RKO (cell line): ENCODE measurements at regions not wholly inside any gene's neighbourhood (a gene's known extent, or its start where the extent isn't known, plus 50 kb on each side); places are given as distances from the start of the nearest gene placed in this dataset.

Experiments
- DNase-seq: peaks from one replicate; pipeline ENCODE4 v3.0.0-alpha.2; 2016; ENCODE audit warnings: low spot score

DNA sequence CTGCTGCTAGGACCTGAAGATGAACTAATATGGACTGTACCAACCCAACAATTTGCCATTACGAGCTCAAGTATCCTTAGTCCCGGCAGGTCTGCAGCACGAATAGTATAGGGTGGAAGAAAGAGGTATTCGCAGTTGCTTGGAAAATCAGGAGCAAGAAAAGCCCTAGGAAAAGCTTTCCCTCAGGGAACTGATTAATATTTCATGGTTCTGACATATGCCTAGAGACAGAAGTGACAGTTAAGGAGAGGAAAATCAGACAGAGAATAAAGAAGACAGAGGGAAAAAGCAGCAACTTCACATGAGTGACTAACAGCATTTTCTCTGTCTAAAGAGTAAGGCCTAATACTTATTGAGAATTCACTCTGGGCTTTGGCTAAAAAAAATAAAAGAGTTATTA lies 602.9 kb upstream of the ATP2B1 start:
- DNase-seq, result no peak

DNA sequence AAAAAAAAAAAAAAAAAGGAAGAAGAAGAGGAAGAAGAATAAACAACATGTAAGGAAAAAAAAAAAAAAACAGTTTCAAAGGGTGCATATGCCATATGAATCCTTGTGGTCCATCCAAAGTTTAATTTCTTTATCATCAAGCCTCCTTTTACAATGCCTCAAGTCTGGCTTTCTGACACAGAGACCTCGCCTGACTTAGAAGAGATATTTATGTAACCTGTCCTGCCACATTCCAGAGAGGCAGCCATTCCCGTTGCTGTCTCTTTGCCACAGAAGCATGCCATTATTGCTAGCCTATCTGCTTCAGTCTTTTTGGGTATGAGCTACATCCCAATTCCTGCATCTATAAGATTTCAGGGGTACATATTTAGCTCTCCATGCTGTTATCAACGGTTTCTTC lies 596.7 kb upstream of the ATP2B1 start:
- DNase-seq, result no peak

DNA sequence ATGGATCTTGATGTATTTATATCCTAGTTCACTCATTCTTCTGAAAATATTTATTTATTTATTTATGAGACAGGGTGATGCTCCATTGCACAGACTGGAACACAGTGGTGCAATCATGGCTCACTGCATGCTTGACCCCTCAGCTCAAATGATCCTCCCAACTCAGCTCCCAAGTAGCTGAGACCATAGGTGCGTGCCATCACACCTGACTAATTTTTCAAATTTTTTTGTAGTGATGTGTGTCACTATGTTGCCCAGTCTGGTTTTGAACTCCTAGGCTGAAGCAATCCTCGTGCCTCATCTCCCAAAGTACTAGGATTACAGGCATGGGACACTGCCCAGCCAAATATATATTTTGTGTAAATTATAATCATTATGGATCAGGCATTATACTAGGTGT lies 595.6 kb upstream of the ATP2B1 start:
- DNase-seq, result no peak

DNA sequence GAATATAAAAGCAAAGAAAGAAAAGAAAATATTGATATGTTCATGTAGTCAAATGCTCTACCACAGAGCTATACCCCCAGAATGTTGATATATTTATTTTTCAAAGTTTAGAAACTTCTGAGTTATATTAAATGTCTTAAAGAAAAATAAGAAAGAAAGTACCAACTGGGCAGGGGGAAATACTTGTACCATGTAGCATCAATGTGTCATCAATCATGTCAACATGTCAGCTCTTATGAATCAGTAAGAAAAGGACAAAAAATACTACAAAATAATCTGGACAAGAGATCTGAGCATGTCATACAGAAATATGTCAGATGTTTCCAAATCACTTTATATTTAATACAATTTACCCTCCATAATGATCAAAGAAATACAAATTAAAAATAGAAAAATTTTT lies 595.1 kb upstream of the ATP2B1 start:
- peak; percentile 4 for DNase-seq

DNA sequence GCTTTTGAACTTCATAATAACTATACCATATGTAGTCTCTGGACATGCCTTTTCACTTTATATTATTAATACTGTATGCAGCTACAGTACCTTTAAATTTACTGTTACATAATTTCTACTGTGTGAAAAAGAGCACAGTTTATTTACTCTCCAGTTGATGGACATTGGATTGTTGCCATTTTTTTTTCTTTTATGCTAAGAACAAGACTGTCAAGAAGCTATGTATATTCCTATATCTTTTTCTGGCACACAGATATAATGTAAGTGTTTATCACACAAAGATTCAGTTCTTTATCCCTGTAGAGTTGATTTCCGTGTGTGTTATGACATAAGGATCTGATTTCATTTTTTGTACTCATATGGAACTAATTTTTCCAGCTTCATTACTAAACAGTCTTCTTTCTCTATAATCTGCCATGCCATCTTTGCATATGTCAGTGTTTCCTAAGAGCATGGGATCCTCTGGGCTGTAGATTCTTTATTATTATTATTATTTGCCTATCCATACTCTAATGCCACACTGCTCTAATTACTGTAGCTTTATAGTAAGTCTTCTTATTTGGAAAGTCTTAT lies 593.0 kb upstream of the ATP2B1 start:
- DNase-seq, result no peak

DNA sequence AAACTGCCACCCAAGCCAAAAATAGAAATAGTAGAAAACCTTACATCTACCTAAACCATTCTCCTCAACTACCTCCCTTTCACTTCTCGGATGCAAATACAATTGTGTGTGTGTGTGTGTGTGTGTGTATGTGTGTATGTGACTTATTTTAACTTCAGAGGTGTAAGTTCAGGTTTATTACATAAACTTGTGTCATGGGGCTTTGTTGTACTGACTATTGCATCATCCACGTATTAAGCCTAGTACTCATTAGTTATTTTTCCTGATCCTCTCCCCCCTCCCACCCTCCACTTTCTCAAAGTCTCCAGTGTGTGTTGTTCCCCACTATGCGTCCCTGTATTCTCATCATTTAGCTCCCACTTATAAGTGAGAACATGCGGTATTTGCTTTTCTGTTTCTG lies 592.5 kb upstream of the ATP2B1 start:
- no peak for DNase-seq

DNA sequence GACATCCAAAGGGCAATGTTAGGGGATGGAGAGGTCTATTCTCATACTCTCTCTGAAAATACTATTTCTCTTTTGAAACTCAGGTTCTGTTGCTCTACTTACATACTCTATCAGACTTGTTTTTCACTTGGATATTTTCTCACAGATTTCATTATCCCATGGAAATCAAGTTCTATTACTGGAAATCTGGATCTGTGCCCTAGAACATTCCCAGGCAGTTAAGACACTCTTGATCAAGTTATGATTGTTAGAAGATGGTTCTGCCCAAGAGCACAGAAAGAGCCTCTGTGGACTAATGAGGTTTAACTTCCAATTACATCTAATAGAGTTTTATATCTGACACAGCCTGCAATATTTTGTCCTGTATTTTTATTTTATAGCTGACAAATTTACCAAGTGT lies 591.0 kb upstream of the ATP2B1 start:
- no peak for DNase-seq

DNA sequence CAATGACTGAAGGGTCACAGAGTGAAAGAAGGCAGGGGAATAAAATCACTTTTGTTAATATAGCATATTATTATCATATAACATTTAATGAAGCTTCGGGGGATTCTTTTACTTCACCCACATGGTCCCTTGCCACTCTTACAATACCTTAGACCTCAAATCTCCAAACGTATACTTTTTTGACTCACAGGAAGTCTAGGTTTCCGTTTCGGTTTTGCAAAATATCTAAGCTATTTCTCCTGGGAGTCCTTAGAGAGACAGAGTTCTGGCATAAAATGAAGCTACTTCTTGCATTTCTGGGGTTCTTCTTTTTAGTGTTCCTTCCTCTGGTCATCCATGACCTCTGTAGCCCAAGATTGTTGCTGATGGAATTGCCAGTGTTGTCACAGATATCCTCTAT lies 590.5 kb upstream of the ATP2B1 start:
- DNase-seq, result no peak

DNA sequence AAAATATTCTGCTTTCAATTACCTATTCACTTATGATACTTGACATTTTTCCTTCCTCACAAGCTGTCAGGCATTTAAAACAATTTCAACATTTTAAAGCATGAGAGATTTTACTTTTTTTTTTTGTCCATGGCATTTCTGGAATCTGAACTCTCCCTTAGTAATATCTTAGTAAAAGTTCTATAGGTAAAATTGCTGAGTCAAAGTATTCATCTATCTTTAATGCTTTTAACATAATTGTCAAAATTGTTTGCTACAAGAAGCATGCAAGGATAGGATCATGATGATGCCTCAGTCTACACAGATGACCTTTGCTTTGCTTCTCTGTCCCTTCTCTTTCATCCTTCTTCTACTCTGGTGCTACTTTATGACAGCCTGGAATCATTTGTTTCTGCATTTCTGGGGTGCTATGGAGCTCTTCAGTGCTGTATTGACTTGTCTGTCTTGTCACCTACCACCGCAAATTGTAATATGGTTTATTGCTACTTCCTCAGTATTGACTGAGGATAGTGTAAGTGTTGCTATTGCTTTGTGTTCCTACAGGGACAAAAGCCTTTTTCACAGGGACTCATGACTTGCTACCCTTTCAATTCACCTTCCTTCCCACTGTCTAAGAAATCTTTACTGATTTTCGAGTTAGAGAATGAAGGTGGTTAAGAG lies 589.8 kb upstream of the ATP2B1 start:
- no peak for DNase-seq

DNA sequence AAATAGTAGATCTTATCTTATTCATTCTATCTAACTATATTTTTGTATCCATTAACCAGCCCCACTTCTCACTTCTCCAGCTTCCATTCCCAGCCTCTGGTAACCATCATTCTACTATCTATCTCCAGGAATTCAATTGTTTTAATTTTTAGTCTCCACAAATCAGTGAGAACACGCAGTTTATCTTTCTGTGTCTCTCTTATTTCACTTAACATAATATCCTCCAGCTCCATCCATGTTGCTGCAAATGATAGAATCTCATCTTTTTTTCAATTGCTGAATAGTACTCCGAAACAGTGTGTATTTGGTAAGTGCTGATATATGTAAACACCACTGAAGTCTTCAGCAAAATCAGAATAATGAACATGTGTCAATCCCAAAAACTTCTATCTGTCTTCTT lies 587.2 kb upstream of the ATP2B1 start:
- DNase-seq, result no peak

DNA sequence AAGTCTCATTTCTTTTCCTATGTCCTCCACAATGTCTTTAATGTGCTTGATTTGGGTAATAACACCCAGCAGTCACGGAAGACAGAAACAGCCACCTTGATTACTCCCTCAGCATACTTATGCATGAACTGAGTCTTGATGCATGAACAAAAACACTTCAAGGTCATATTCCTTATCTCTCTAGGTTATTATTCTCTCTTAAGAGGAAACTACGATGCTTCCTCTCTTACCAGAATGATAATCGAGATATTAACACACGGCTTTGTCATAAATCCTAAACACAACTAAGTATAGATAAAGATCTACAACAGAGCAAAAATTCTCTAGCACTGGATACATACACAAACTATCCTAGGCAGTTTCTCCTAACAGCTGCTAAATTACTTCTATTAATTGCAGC lies 583.5 kb upstream of the ATP2B1 start:
- DNase-seq, result no peak

DNA sequence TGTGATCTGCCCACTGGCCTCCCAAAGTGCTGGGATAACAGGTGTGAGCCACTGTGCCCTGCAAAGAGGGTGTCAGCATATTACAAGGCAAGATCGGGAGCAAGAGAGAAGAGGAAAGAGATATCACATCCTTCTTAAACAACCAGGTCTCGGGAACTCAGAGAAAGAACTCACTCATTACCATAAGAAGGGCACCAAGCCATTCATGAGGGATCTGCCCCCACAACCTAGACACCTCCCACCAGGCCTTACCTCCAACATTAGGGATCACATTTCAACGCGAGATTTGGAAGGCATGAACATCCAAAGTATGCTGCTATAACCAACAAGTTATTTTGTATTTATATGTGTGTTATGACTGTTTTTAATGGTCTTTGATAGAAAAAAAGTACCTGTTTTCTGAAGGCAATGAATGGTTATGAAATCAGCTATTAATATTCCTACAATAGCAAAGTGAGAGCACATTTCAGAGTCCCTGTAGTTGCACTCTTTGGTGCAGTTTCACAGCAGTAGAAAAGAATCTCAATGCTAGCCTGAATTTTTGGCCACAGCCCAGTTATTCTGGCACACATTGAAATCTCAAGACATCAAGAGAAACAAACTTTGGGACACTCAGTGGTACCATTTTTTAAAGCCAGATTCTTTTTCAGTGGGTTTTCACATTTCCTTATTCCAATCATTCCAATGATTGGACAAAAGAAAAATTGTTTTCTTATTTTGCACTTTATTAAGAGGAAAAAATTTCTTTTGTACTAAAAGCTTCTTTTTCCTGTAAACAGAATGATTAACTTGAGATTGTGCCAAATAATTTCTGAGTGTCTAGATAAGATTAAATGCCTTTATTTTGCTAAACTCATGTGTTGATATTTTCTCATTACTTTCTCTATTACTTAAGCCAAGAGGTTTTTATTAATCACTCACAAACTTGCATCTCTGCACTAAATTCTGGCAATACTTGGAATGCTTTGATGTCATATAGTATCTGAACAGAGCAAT lies 582.6 kb upstream of the ATP2B1 start:
- no peak for DNase-seq

DNA sequence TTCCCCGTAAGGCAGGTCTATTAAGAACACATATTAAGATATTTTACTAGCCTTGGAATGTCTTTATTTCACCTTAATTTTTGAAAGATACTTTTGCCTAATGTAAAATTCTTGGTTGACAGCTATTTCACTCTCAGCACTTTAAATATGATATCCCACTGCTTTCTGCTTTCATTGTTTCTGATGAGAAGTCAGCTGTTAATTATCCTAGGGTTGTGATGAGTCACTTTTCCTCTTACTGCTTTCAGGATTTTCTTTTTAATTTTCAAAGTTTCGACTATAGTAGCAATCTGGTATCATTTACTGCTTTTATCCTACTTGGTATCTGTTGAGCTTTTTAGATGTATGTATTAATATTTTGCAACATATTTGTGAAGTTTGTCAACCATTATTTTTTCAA lies 578.9 kb upstream of the ATP2B1 start:
- DNase-seq, result peak; percentile 12

DNA sequence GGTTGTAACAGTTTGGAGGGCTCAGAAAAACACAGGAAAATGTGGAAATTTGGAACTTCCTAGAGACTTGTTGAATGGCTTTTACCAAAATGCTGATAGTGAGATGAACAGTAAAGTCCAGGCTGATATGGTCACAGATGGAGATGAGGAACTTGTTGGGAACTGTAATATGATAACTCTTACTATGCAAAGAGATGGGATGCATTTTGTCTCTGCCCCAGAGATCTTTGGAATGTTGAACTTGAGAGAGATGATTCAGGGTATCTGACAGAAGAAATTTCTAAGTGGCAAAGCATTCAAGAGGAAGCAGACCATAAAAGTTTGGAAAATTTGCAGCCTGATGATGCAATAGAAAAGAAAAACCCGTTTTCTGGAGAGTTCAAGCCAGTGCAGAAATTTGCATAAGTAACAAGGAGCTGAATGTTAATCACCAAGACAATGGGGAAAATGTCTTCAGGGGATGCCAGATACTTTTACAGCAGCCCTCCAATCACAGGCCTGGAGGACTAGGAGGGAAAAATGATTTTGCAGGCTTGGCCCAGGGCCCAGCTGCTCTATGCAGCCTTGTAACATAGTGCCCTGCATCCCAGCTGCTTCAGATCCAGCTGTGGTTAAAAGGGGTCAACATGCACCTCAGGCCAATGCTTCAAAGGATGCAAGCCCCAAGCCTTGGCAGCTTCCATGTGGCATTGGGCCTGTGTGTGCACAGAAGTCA lies 572.7 kb upstream of the ATP2B1 start:
- DNase-seq, result no peak

DNA sequence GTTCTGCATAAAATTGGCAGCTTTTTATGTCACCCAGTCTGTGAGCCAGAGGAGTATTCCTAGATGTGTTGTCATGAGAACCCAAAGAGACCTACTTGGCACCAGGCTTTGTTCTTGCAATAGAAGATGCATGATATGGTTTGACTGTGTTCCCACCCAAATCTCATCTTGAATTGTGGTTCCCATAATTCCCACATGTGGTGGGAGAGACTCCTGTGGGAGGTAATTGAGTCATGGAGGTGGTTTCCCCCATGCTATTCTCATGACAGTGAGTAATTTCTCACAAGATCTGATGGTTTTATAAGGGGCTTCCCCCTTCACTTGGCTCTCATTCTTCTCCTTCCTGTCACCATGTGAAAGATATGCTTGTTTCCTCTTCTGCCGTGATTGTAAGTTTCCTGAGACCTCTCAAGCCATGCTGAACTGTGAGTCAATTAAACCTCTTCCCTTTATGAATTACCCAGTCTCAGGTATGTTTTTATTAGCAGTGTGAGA lies 572.0 kb upstream of the ATP2B1 start:
- DNase-seq, result no peak

DNA sequence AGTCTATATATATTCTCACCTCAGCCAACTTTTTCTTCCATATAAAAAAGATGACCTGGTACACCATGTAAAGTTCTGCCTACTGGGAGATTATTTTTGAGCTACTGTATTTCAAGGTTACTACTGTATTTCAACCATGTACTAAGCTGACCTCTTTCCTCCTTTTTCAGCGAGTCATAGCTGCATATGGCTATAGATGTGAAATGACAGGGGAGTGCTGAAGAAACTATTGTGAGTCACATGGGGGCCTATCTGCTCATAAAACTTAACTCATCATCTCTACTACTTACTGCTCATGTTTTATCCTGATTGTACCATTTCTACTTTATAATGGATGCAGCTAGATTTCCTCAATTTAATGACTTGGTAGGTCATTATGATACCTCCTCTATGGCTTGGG lies 571.4 kb upstream of the ATP2B1 start:
- no peak for DNase-seq

DNA sequence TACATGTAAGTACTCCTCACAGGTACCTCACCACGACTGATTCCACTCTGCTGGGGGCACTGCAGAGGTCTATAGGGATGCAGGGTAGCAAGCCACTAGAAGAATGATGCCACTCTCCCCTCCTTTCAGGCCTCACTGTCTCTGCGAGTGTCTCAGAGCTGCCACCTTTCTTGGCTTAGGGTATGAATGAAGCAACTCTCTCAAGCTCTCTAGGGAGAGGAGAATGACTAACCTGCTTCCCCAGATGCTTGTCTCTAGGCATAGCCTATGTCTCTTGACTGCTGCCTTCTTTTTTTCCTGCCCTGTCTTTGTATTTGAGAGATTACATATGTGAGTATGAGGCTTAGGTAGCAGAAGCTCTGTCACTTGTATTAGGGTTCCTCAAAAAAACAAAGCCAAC lies 566.5 kb upstream of the ATP2B1 start:
- no peak for DNase-seq

DNA sequence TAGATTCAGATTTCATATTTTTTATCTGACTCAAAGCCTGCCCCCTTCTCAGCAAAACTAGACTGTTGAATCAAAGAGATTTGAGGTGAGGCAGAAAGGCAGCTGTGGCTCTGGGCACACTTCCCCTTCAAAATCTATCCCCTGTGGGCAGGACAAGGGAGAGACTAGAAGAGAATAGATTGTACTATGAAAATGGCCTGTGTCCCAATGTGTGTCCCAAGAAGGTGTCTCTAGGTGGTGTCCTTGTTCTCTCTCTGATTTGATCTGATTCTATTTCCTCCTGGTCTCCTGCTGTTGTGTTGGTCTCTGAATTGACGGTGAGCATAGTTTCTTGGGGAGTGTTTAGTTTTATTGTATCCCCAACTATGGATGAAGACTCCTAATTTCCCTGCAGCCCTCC lies 565.8 kb upstream of the ATP2B1 start:
- DNase-seq, result peak; percentile 2

DNA sequence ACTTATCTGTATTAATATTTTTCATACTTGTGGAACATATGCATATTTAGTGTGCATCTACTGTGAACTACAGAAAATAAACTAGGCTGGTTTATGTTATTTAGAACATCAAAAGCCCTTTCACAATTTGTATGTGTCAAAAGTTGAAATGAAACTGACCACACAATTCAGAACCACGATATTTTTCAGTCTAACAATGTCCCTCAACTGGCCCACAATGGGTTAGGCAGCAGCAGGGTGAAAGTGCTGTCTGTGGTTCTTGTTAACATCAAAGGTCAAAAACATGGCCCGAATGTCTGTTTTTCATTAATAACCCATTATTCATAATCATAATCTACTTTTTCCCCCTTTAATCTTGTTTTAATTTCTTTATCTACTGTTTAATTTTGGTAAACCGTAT lies 559.9 kb upstream of the ATP2B1 start:
- DNase-seq, result no peak

DNA sequence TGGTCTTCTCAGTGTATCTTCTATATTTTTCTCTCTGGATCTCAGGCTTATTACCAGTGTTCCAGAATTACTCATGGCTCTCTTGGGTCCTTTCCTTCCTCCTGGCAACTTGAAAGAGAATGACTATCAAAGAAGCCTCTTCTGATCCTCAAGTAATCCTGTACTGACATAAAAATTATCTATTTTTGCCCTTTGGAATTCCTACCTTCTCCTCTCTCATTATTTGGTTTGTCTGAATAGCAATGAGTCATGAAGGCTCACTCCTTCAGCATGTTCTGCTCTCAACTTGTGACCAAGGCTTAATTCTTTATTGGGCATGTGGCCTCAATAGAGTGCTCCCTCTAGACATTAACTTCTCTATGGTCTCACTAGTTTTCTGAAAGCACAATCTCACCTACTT lies 553.6 kb upstream of the ATP2B1 start:
- no peak for DNase-seq

DNA sequence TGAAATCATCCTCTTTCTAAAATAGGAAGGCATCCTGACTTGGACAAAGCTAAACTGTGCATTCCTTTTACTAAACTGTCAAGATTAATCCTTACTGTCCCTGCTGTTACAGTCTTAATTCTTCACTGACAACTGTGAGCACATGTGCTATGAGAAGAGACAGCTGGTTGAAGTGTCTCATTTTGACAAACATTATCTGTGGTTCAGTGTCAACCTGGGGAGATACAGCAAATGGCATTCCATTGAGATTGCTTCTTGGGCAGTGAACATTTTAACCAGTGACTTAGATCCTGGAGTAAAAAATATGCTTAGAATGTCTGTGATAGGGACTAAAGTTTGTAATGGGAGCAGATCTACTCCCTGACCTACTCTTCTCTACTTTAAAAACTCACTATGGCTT lies 552.6 kb upstream of the ATP2B1 start:
- no peak for DNase-seq

DNA sequence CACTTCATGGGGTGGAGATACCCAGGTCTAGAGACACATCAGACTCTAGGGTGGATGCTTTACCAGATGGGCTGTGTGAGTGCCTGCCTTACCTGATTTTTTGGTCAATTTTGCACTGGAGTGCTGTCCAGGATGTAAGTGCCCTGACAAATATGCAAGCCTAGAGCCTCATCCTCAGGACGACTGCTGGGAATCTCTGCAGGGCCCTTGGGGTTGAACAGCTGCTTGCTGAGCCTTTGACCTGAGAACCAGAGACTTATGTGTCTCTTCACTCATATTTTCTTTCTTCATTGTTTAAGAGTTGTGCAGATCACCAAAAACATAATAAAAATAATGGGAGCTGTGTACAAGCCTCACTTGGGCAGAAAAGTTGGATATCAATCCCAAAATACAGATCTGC lies 551.5 kb upstream of the ATP2B1 start:
- no peak for DNase-seq
